ENCODE measurements at regions not wholly inside any gene's neighbourhood (a gene's known extent, or its start where the extent isn't known, plus 50 kb on each side); places are given as distances from the start of the nearest gene placed in this dataset.
"Not testable (repeated sequence)": the region's sequence is repeated elsewhere in the genome, so short reads cannot be mapped to it uniquely, and the experiment has no call there.

DNA sequence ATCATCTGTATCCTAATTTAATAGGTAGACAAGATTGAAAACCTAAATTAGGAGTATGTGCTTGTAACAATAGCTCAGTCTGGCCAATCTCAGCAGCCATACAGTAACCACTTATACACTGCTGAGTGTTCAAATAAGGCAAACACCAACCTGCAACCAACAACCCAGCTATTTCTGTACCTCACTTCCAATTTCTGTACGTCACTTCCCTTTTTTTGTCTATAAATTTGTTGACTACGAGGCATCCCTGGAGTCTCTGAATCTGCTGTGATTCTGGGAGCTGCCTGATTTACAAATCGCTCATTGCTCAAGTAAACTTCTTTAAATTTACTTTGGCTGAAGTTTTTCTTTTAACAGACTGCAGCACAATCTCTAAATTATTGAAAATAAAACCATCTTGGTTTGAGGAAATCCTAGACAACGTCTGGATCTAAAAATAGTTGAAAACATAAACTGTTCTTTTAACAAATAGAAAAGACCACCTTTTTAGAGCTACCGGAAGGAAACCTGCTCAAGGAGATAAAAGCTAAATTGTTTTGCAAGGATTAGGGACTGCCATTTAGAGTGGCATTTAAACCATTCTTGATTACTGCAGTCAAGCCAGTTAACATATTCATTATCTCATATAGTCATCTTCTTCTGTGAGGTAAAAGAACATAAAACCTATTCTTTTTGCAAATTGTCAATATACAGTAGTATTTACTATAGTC is 778.1 kb downstream of the SH3BGRL start:
- Histone ChIP-seq H2AFZ (no peak overlapping the region), H3F3A (ENCODE audit: insufficient read depth) (no peaks in the 10 kb centered on the region), H3K4me2 (ENCODE audit: unreplicated experiment) (no peak overlapping the region), H3K4me3 (no peak overlapping the region), H3K27ac (no peak overlapping the region), H3K79me2 (ENCODE audit: insufficient read depth) (no peaks in the 10 kb centered on the region), H3K9me2 (ENCODE audit: insufficient read depth) (no peaks in the 10 kb centered on the region), H4K20me1 (ENCODE audit: insufficient read depth) (no peaks in the 10 kb centered on the region), H3K27me3 (replicated peaks; ENCODE audit: insufficient read depth) (no peaks in the 10 kb centered on the region), H3K9ac (no peak overlapping the region), H3K4me1 (ENCODE audit: insufficient read depth) (no peaks in the 10 kb centered on the region), H3K36me3 (ENCODE audit: low read depth) (no peaks in the 10 kb centered on the region), H3K9me3 (ENCODE audit: low read depth) (no peaks in the 10 kb centered on the region)
- 14 to 20% methylated on average over 5 of the region's 5 CpGs for WGBS, 2 experiments (ENCODE audit: low coverage in 1 of 2, low lambda C conversion rate in 2 of 2, missing lambda C conversion rate in 2 of 2)
- DNase-seq = no peak
- in situ Hi-C loops (cut with MboI) = no loop called here
- TF ChIP-seq EZH2 (IDR thresholded peaks at IDR 0.05; ENCODE audit: insufficient read depth, poor library complexity, severe bottlenecking) (no peak), EZH2phosphoT487 (IDR thresholded peaks at IDR 0.05; ENCODE audit: insufficient read depth, low read depth) (no peak)

DNA sequence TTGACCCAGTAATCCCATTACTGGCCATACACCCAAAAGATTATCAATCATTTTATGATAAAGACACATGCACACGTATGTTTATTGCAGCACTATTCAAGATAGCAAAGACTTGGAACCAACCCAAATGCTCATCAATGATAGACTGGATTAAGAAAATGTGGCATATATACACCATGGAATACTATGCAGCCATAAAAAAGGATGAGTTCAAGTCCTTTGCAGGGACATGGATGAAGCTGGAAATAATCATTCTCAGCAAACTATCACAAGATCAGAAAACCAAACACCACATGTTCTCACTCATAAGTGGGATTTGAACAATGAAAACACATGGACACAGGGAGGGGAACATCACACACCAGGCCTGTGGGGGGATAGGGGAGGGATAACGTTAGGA is 785.3 kb downstream of the SH3BGRL start:
- DNase-seq; H3K9ac ChIP-seq; H3K4me1 ChIP-seq (ENCODE audit: insufficient read depth); H3K9me2 ChIP-seq (ENCODE audit: insufficient read depth); H4K20me1 ChIP-seq (ENCODE audit: insufficient read depth); H3F3A ChIP-seq (ENCODE audit: insufficient read depth); H3K27ac ChIP-seq; H3K79me2 ChIP-seq (ENCODE audit: insufficient read depth); H3K4me2 ChIP-seq (ENCODE audit: unreplicated experiment); H2AFZ ChIP-seq; in situ Hi-C loops (cut with MboI); H3K4me3 ChIP-seq; H3K36me3 ChIP-seq (ENCODE audit: low read depth); H3K9me3 ChIP-seq (ENCODE audit: low read depth); H3K27me3 ChIP-seq (replicated peaks; ENCODE audit: insufficient read depth): not testable (repeated sequence)
- WGBS, 2 experiments (ENCODE audit: low coverage in 1 of 2, low lambda C conversion rate in 2 of 2, missing lambda C conversion rate in 2 of 2) = 29 to 47% methylated on average over 2 of the region's 2 CpGs

DNA sequence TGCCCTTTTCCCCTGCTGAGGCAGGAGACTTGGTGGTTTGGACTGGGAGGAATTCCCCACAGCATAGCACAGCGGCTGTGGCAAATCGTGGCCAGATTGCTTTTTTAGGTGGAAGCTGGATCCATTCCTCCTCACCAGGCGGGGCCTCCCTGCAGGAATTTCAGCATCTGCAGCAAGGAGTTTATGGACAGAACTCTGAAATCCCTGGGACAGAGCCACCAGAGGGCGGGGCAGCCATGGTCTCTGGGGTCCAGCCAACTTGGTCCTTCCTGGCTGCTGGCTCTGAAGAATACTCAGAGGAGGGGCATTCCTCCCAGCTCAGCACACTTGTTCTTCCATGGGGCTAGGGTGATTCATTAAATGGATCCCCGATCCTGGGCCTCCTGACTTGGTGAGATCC is 794.3 kb downstream of the SH3BGRL start:
- Histone ChIP-seq H2AFZ (no peak overlapping the region), H3K9me3 (ENCODE audit: low read depth) (no peaks in the 10 kb centered on the region), H3K79me2 (ENCODE audit: insufficient read depth) (no peaks in the 10 kb centered on the region), H3K4me3 (no peak overlapping the region), H3K9me2 (ENCODE audit: insufficient read depth) (no peaks in the 10 kb centered on the region), H3K27me3 (replicated peaks; ENCODE audit: insufficient read depth) (no peaks in the 10 kb centered on the region), H3K9ac (no peak overlapping the region), H3K4me1 (ENCODE audit: insufficient read depth) (no peaks in the 10 kb centered on the region), H3K36me3 (ENCODE audit: low read depth) (no peaks in the 10 kb centered on the region), H3K4me2 (ENCODE audit: unreplicated experiment) (no peak overlapping the region), H3F3A (ENCODE audit: insufficient read depth) (no peaks in the 10 kb centered on the region), H3K27ac (no peak overlapping the region), H4K20me1 (ENCODE audit: insufficient read depth) (no peaks in the 10 kb centered on the region)
- WGBS, 2 experiments (ENCODE audit: low coverage in 1 of 2, low lambda C conversion rate in 2 of 2, missing lambda C conversion rate in 2 of 2) = 29 to 31% methylated on average over 4 of the region's 5 CpGs
- no peak for DNase-seq
- no peak for TF ChIP-seq EZH2phosphoT487 (IDR thresholded peaks at IDR 0.05; ENCODE audit: insufficient read depth, low read depth)
- no peak for TF ChIP-seq EZH2 (IDR thresholded peaks at IDR 0.05; ENCODE audit: insufficient read depth, poor library complexity, severe bottlenecking)
- in situ Hi-C loops (cut with MboI) = no loop called here

DNA sequence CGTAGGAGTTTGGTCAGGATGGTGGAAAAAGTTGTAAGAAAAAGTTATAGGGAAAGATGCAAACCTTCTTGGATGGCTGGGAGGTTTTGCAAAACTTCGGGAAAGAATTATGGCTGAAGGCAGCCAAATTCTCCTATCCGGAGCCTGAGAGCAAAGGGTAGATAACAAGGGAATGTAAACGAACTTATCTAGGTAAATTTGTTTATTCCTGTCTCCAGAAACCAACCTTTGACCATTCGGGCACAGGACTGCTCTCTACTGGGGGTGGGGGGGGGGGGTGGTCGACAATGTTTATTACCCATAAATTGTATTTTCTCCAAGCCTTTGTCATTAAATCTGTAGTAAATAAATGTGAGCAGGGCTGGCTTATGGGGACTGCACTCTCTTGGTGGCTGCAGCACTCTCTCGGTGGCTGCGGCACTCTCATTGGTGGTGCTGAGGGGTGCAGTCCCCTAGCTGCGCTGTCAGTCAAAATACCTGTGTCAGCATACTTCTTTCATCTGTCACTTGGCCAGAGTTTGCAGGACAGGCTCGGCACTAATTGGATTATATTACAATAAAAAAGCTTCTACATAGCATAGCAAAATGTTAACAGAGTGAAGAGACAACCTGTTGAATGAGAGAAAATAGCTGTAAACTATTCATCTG is 827.8 kb downstream of the SH3BGRL start:
- no peak overlapping the region for H3K4me3 ChIP-seq
- no peak for TF ChIP-seq EZH2phosphoT487 (IDR thresholded peaks at IDR 0.05; ENCODE audit: insufficient read depth, low read depth)
- H3K4me2 ChIP-seq (ENCODE audit: unreplicated experiment) = no peak overlapping the region
- no peak for DNase-seq
- H3K9me3 ChIP-seq (ENCODE audit: low read depth) = no peaks in the 10 kb centered on the region
- no peaks in the 10 kb centered on the region for H3F3A ChIP-seq (ENCODE audit: insufficient read depth)
- H3K9me2 ChIP-seq (ENCODE audit: insufficient read depth) = no peaks in the 10 kb centered on the region
- in situ Hi-C loops (cut with MboI) = no loop called here
- no peak overlapping the region for H2AFZ ChIP-seq
- no peaks in the 10 kb centered on the region for H3K4me1 ChIP-seq (ENCODE audit: insufficient read depth)
- no peaks in the 10 kb centered on the region for H3K79me2 ChIP-seq (ENCODE audit: insufficient read depth)
- no peaks in the 10 kb centered on the region for H4K20me1 ChIP-seq (ENCODE audit: insufficient read depth)
- H3K27ac ChIP-seq = no peak overlapping the region
- no peak overlapping the region for H3K9ac ChIP-seq
- WGBS, 2 experiments (ENCODE audit: low coverage in 1 of 2, low lambda C conversion rate in 2 of 2, missing lambda C conversion rate in 2 of 2) = 37% methylated on average over 10 of the region's 10 CpGs
- H3K27me3 ChIP-seq (replicated peaks; ENCODE audit: insufficient read depth) = no peaks in the 10 kb centered on the region
- H3K36me3 ChIP-seq (ENCODE audit: low read depth) = no peaks in the 10 kb centered on the region

All from GM23248 (cell line).